GM10266 (cell line): ENCODE measurements at regions not wholly inside any gene's neighbourhood (a gene's known extent, or its start where the extent isn't known, plus 50 kb on each side); places are given as distances from the start of the nearest gene placed in this dataset.

Experiments used
- DNase-seq: peaks from one replicate; pipeline ENCODE4 v3.0.0; 2012; ENCODE audit errors: extremely low spot score
- CTCF ChIP-seq: IDR thresholded peaks from 2 replicates; pipeline ENCODE4 v1.5.1; 2012; ENCODE audit warnings: mild to moderate bottlenecking, low read depth; ENCODE audit not compliant: control insufficient read depth, insufficient read depth; ENCODE audit errors: missing control alignments

GRCh38 chr18:67144329-67144728 is 372.2 kb downstream of the DSEL start:
- DNase-seq = no peak
- TF ChIP-seq CTCF = no peak

- no peak for DNase-seq
- TF ChIP-seq CTCF = no peak
These were observed 373.5 kb downstream of the DSEL start for GRCh38 chr18:67143028-67143427.

DNA sequence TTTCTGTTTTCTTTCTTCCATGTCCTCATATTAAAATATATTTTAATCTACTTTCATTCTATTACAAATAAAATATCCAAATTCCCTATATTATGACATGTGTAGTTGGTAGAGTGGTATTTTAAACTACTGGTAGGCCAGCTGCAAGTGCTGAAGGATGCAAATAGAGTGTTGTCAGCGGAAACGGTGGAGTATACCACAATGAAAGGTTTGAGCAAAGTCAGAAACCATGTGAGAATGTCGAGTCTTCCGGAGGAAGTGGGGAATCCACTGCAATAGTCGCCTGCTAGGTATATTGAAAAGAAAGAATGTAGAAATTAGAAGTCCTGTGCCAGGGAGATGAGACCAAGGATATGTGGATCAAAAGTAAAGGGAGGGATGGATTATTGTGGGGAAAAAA is 373.9 kb downstream of the DSEL start:
- no peak for DNase-seq
- TF ChIP-seq CTCF = no peak

GRCh38 chr18:67140495-67140894 is 376.0 kb downstream of the DSEL start:
- no peak for DNase-seq
- TF ChIP-seq CTCF = no peak

DNA sequence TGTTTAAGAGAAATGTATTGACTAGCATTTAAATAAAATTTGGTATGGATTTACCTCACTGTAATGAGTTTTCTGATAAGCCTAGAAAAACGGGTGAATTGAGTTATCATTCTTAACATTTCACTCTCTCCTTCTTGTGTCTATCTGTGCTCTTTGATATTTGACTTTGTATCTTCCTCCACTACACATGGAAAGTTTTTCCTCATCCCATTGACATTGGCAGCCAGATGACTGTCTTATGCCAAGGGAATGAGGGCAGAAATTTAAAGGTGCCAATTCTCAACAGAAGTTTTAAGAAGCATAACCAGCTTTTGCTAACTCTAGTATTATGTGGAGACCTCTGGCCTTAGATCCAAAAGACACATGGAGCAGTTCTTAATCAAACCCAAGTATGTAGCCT is 376.6 kb downstream of the DSEL start:
- no peak for TF ChIP-seq CTCF
- no peak for DNase-seq

DNA sequence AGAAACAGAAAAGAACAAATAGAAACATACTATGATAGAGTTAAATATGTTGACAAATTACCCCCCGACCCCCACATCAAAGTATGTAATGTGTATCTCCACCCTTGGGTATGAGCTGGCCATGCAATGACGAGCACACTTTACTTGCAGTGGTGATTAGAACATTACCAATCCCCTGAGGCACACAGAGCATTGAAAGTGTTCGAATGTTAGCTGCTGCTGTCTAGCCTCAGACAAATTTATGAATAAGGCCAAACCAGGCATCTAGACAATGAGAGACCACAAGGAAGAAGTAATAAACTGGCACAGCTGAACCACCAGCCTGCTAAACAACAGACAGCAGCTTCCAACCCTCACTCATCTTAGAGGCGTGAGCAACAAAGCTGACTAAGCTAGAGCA is 380.5 kb downstream of the DSEL start:
- TF ChIP-seq CTCF = no peak
- no peak for DNase-seq

DNA sequence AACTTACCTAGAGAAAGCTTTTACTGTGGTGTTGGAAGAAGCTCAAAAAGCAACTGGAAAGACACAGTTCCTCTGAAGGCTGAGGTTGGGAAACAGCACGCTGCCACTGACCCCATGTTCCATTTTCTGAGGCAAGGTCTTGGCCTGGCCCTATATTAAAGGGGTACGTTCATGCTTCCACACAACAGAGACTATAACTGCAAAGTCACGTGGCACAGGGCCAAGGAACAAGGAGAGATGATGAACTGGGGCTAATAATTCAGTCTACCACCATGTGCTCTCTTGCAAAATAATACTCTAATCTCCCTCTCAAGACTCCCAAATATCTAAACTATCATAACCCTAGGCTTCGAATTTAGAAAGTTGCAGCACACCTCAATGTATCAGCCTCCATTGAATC is 381.6 kb downstream of the DSEL start:
- no peak for DNase-seq

More for the DNA sequence above, 381.6 kb downstream of the DSEL start:
- no peak for TF ChIP-seq CTCF
